Activated CD4-positive, alpha-beta T cell treated with anti-CD3 and anti-CD28 coated beads, Interleukin-2, amount 10 ng/mL, durations not matched to agents 24 days and 14 days (primary cell): ENCODE measurements at regions not wholly inside any gene's neighbourhood (a gene's known extent, or its start where the extent isn't known, plus 50 kb on each side); places are given as distances from the start of the nearest gene placed in this dataset.
"Not testable (repeated sequence)": the region's sequence is repeated elsewhere in the genome, so short reads cannot be mapped to it uniquely, and the experiment has no call there.

Source experiments
- DNase-seq: peaks from one replicate; pipeline ENCODE4 v3.0.0; 2022
- H3K27ac Mint-ChIP-seq: one replicate; pipeline ENCODE4 v1.8.0; 2022; ENCODE audit warnings: mild to moderate bottlenecking, mixed read lengths
- H3K27me3 Mint-ChIP-seq: one replicate; pipeline ENCODE4 v1.8.0; 2022; ENCODE audit warnings: mixed read lengths
- H3K36me3 Mint-ChIP-seq: one replicate; pipeline ENCODE4 v1.8.0; 2022; ENCODE audit warnings: low read depth, mild to moderate bottlenecking, mixed read lengths
- H3K4me1 Mint-ChIP-seq: one replicate; pipeline ENCODE4 v1.8.0; 2021; ENCODE audit warnings: mixed read lengths
- H3K4me3 Mint-ChIP-seq: one replicate; pipeline ENCODE4 v1.8.0; 2022; ENCODE audit warnings: mild to moderate bottlenecking, moderate library complexity, mixed read lengths
- H3K9me3 Mint-ChIP-seq: one replicate; pipeline ENCODE4 v1.8.0; 2021; ENCODE audit warnings: mixed read lengths
- intact Hi-C: fragments of 100-400 bp; cut with micrococcal nuclease; formaldehyde crosslinking; loops from one replicate; pipeline ENCODE4 v1.15.1; 2023

DNA sequence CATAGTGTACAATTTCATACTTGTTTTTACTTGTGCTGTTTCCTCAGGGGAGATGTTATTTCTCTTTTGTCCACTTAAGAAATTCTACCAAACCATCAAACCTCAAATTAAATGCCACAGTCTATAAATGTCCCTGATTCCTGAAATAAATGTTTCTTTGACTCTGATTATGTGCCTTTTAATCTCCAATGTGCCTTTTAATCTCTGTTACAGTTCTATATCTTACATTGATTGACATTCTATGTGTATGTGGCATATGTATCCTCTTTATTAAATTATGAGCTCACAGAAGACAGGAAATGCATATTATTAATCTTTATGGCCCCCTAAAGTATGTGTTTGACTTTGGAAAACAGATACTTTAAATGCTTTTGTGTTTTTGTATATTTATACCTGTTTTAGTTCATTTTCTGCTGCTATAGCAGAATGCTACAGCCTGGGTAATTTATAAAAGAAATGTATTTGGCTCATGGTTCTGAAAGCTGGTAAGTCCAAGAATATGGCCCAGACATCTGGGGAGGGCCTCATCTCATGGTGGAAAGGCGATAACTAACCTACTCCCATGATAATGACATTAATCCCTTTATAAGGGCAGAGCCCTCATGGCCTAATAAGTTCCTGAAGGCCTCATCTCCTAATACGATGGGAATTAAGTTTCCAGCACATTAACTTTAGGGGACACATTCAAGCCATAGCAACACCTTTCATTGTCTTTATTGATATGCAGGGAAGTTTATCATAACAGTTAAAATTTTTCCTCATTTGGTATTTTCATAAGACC is 403.9 kb downstream of the LIG4 start:
- intact Hi-C loops: no loop called here
- no peaks in the 10 kb centered on the region for H3K4me1 Mint-ChIP-seq

DNA sequence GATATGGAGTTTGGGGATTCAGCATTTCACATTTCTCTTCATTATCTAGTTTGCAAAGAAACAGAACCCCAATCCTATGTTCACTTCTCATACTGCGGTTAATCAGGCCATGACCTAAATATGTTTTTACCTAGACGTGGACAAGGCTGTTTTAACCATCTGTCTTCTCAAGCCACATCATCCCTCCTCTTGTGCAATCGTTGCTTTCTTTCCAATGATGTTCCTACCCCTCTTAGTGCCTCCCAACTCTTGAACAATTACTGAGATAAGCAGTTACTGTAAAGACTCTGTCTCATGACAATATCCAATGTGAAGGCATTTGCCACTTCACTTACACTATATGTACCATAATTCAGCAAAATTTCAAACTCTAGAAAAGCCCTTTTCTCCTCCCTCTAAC is 406.2 kb downstream of the LIG4 start:
- no peaks in the 10 kb centered on the region for H3K27me3 Mint-ChIP-seq
- no peak for DNase-seq
- no peaks in the 10 kb centered on the region for H3K36me3 Mint-ChIP-seq
- H3K4me3 Mint-ChIP-seq: no peak overlapping the region
- no peak overlapping the region for H3K27ac Mint-ChIP-seq
- no peaks in the 10 kb centered on the region for H3K9me3 Mint-ChIP-seq
- intact Hi-C loops: no loop called here
- no peaks in the 10 kb centered on the region for H3K4me1 Mint-ChIP-seq

More for the DNA sequence above, 403.9 kb downstream of the LIG4 start:
- Mint-ChIP-seq H3K4me3 (no peak overlapping the region), H3K9me3 (no peaks in the 10 kb centered on the region), H3K36me3 (no peaks in the 10 kb centered on the region), H3K27ac (no peak overlapping the region), H3K27me3 (no peaks in the 10 kb centered on the region)
- no peak for DNase-seq

DNA sequence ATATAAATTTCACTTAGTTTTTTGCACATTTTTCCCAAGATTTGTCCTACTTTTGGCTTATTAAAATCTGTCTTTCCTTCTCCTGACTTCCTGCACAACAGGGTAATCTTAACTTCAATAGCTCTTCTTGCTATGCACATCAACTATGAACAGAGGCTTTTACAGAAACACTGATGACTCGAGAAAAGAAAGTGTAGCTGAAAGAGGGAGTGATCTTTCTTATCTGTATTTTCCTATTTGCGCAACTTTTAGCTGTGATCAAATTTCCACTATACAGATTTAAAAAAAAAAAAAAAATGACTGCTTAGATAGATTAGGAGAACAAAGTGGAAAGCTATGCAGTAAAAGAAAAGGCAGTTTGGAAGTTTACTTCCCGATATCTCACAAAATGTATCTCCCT is 406.9 kb downstream of the LIG4 start:
- no peak overlapping the region for H3K27ac Mint-ChIP-seq
- no peaks in the 10 kb centered on the region for H3K27me3 Mint-ChIP-seq
- no peak overlapping the region for H3K4me3 Mint-ChIP-seq
- no peaks in the 10 kb centered on the region for H3K9me3 Mint-ChIP-seq
- H3K4me1 Mint-ChIP-seq: no peaks in the 10 kb centered on the region
- DNase-seq: no peak
- H3K36me3 Mint-ChIP-seq: no peaks in the 10 kb centered on the region
- intact Hi-C loops: no loop called here

GRCh38 chr13:107807306-107808073 is 407.8 kb downstream of the LIG4 start:
- Mint-ChIP-seq H3K27me3 (no peaks in the 10 kb centered on the region), H3K4me3 (no peak overlapping the region), H3K9me3 (no peaks in the 10 kb centered on the region), H3K36me3 (no peaks in the 10 kb centered on the region), H3K4me1 (no peaks in the 10 kb centered on the region), H3K27ac (no peak overlapping the region)
- no peak for DNase-seq
- intact Hi-C loops: no loop called here

GRCh38 chr13:107806726-107807125 is 408.6 kb downstream of the LIG4 start:
- intact Hi-C loops: no loop called here
- Mint-ChIP-seq H3K4me3 (no peak overlapping the region), H3K27me3 (no peaks in the 10 kb centered on the region), H3K36me3 (no peaks in the 10 kb centered on the region), H3K4me1 (no peaks in the 10 kb centered on the region), H3K9me3 (no peaks in the 10 kb centered on the region), H3K27ac (no peak overlapping the region)
- DNase-seq: no peak

DNA sequence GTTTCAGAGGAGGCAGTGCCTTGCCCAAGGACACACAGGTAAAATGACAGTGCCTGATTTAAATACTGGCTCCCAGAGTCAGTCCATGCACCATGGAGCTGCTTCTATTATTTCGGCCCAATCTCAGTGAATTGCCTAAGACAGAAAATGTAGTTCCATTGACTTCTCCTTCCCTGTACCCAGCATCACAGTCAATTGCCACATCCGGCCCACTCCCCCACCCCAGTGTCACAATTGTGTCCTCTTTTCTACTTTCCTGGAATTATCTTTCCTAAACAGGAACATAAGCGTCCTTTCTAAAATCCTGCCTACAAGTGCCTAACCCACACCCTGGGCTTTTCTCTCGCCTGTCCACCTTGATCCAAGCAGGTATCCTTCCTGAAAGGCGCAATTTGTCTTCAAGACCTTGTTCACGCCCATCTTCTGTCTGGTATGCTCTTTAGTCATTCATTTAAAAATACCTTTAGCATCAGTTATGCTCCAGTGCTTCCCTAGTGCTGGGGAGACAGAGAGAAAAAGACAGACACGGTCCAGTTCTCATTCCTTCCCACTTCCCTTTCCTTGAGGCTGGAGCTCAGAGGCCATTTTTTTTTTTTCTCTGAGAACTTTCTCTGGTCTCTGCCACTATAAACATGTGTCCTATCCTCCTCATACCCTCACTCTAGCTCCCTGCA is 411.4 kb downstream of the LIG4 start:
- Mint-ChIP-seq H3K36me3 (no peaks in the 10 kb centered on the region), H3K4me1 (no peaks in the 10 kb centered on the region), H3K4me3 (no peak overlapping the region), H3K9me3 (no peaks in the 10 kb centered on the region), H3K27me3 (no peaks in the 10 kb centered on the region), H3K27ac (no peak overlapping the region)
- DNase-seq: no peak
- intact Hi-C loops: no loop called here

DNA sequence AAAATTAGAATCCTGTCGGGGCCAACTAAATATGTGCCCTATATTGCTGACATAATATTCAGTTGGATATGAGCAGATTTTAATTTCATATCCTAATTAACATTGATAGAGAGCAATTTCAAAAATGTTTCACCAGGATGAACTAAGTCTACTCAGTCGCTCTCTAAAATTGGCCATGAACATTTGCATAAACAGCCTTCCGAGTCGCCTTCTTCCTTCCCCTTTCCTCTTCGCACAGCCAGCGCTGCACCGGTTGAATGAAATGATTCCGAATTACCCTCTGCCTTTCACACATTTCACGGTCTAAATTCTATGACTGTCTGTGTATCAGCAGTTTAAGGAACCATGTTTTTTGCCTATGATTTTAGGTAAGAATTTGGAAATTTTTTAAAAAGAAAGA is 413.7 kb downstream of the LIG4 start:
- intact Hi-C loops: no loop called here
- Mint-ChIP-seq H3K27ac (no peak overlapping the region), H3K4me1 (no peaks in the 10 kb centered on the region), H3K27me3 (no peaks in the 10 kb centered on the region), H3K9me3 (no peaks in the 10 kb centered on the region), H3K4me3 (no peak overlapping the region), H3K36me3 (no peaks in the 10 kb centered on the region)
- no peak for DNase-seq

- Mint-ChIP-seq H3K4me3 (no peak overlapping the region), H3K9me3 (no peaks in the 10 kb centered on the region), H3K4me1 (no peaks in the 10 kb centered on the region), H3K27me3 (no peaks in the 10 kb centered on the region), H3K27ac (no peak overlapping the region), H3K36me3 (no peaks in the 10 kb centered on the region)
- DNase-seq: no peak
- intact Hi-C loops: no loop called here
Measured at GRCh38 chr13:107799001-107799400, 416.3 kb downstream of the LIG4 start.

DNA sequence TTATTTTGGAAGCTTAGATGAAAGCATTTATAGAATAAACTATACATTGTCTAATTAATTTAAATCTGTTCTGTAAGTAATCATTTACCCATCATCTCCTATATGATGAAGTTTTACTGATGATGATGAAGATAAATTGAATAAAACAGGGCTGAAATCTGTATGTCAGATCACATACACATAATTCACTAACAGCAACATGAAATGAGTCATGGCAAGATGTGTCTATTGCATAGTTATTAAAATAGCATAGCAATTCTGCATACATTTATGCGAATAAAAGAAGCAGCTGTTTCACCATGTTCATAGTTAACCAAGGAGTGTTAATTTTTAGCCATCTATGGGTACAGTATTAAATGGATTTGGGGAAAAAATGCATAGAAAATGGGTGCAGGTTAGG is 424.9 kb downstream of the LIG4 start:
- DNase-seq: no peak
- H3K9me3 Mint-ChIP-seq: no peaks in the 10 kb centered on the region
- H3K4me1 Mint-ChIP-seq: no peaks in the 10 kb centered on the region
- H3K4me3 Mint-ChIP-seq: no peak overlapping the region
- H3K36me3 Mint-ChIP-seq: no peaks in the 10 kb centered on the region
- H3K27me3 Mint-ChIP-seq: no peaks in the 10 kb centered on the region
- intact Hi-C loops: no loop called here
- no peak overlapping the region for H3K27ac Mint-ChIP-seq

DNA sequence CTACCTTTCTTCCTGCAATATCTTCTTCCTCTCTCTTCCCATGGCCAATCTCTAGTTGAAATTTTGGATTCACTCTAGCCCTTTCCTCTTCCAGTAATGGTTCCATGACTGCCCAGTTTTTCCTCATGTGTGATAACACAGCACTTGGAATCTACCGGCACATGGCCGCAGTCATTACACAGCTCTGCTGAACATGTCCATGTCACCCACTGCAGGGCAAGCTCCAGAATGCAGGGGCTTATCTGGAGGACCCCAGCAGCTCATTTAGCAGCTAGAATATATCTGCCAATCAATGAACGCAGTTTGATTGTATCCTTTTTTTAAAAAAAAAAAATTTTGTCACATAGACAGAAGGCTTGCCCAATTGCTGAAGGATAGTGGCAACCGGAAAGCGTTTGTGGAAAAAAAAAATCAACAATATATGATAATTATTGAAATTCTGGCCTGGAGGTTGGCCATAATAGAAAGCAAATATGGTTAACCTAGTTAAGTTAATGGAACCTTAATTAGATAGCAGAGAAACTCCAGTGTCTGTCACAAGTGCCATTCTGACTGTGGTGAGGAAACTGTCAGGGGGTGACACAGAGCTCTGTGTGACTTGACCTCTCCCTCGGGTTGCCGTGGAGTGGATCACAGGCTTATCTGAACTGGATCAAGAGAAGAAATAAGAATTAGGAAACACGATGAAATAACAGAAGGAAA is 426.7 kb downstream of the LIG4 start:
- Mint-ChIP-seq H3K4me3 (no peak overlapping the region), H3K27ac (no peak overlapping the region), H3K36me3 (no peaks in the 10 kb centered on the region), H3K9me3 (no peaks in the 10 kb centered on the region), H3K4me1 (no peaks in the 10 kb centered on the region), H3K27me3 (no peaks in the 10 kb centered on the region)
- DNase-seq: no peak
- intact Hi-C loops: no loop called here

DNA sequence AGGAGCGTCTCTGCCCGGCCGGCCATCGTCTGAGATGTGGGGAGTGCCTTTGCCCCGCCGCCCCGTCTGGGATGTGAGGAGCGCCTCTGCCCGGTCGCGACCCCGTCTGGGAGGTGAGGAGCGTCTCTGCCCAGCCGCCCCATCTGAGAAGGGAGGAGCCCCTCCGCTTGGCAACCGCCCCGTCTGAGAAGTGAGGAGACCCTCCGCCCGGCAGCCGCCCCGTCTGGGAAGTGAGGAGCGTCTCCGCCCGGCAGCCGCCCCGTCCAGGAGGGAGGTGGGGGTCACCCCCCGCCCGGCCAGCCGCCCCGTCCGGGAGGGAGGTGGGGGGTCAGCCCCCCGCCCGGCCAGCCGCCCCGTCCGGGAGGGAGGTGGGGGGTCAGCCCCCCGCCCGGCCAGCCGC is 432.7 kb downstream of the LIG4 start:
- H3K36me3 Mint-ChIP-seq, H3K27me3 Mint-ChIP-seq, H3K9me3 Mint-ChIP-seq, H3K27ac Mint-ChIP-seq, intact Hi-C loops, H3K4me1 Mint-ChIP-seq, DNase-seq, H3K4me3 Mint-ChIP-seq: not testable (repeated sequence)

- no peak overlapping the region for H3K27ac Mint-ChIP-seq
- H3K9me3 Mint-ChIP-seq: peaks cover 3% of the 10 kb centered on the region
- no peaks in the 10 kb centered on the region for H3K4me1 Mint-ChIP-seq
- no peak overlapping the region for H3K4me3 Mint-ChIP-seq
- H3K36me3 Mint-ChIP-seq: no peaks in the 10 kb centered on the region
- intact Hi-C loops: no loop called here
- H3K27me3 Mint-ChIP-seq: no peaks in the 10 kb centered on the region
- DNase-seq: no peak
Measured at GRCh38 chr13:107778094-107778493, 437.2 kb downstream of the LIG4 start.

DNA sequence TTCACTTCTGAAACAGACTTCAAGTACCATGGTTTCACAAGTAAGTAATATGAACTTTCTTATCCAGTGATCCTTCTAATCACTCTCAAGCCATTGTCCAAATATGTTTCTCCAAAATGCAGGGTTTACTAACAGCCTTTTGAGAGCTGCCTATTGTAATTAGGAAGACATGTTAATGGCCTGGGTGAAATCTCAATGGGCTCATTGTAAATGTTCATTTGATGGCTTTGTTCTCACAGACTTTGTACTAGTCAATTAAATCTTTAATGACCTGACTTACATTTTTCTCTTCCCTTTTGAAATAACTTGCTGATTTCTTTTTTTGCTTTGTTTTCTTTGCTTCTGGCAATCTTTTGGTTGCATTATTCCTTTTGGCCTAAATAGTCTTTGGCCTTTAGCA is 444.8 kb downstream of the LIG4 start:
- no peaks in the 10 kb centered on the region for H3K4me1 Mint-ChIP-seq
- no peaks in the 10 kb centered on the region for H3K36me3 Mint-ChIP-seq
- H3K4me3 Mint-ChIP-seq: no peak overlapping the region
- intact Hi-C loops: no loop called here
- no peak for DNase-seq
- H3K27ac Mint-ChIP-seq: no peak overlapping the region
- no peaks in the 10 kb centered on the region for H3K27me3 Mint-ChIP-seq
- peaks cover 3% of the 10 kb centered on the region for H3K9me3 Mint-ChIP-seq

DNA sequence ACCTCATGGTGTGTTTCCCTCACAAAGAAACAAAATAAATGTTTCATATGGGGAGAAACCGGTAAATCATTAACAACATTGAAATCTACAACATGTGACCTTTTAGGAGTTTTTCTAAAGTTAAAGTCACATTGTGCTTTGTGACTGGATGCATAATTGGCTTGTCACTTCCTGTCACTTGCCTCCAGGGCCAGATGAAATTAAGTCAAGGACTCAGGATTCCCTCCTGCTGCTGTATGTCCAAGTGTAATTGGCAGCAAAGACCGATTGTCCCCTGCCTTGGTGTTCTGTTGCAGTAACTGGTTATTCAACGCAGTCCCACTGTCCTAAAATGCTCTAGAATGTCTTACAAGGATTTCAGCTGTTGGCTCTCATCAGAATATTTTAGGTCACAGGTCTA is 448.2 kb downstream of the LIG4 start:
- H3K36me3 Mint-ChIP-seq: no peaks in the 10 kb centered on the region
- no peaks in the 10 kb centered on the region for H3K4me1 Mint-ChIP-seq
- no peak overlapping the region for H3K27ac Mint-ChIP-seq

More for the DNA sequence above, 448.2 kb downstream of the LIG4 start:
- no peak overlapping the region for H3K4me3 Mint-ChIP-seq
- no peaks in the 10 kb centered on the region for H3K9me3 Mint-ChIP-seq
- intact Hi-C loops: no loop called here
- no peak for DNase-seq
- H3K27me3 Mint-ChIP-seq: no peaks in the 10 kb centered on the region
